ENCODE measurements at regions not wholly inside any gene's neighbourhood (a gene's known extent, or its start where the extent isn't known, plus 50 kb on each side); places are given as distances from the start of the nearest gene placed in this dataset.
"Not testable (repeated sequence)": the region's sequence is repeated elsewhere in the genome, so short reads cannot be mapped to it uniquely, and the experiment has no call there.

GRCh38 chr5:83001796-83002381 lies 75.3 kb downstream of the TMEM167A start:
- DNase-seq: no peak

- no peak for DNase-seq
Measured at GRCh38 chr5:83000922-83001321, 76.3 kb downstream of the TMEM167A start.

GRCh38 chr5:83000428-83000827 lies 76.8 kb downstream of the TMEM167A start:
- DNase-seq: no peak

GRCh38 chr5:82993416-82993815 lies 83.8 kb downstream of the TMEM167A start:
- no peak for DNase-seq

GRCh38 chr5:82992646-82993045 lies 84.5 kb downstream of the TMEM167A start:
- no peak for DNase-seq

GRCh38 chr5:82991678-82992323 lies 85.4 kb downstream of the TMEM167A start:
- no peak for DNase-seq

- DNase-seq: no peak
Measured at GRCh38 chr5:82991059-82991458, 86.1 kb downstream of the TMEM167A start.

- DNase-seq: no peak
Measured at GRCh38 chr5:82987188-82987587, 90.0 kb downstream of the TMEM167A start.

GRCh38 chr5:82986404-82986803 lies 90.8 kb downstream of the TMEM167A start:
- DNase-seq: no peak

- no peak for DNase-seq
Measured at GRCh38 chr5:82985763-82986162, 91.4 kb downstream of the TMEM167A start.

- no peak for DNase-seq
Measured at GRCh38 chr5:82984786-82985735, 92.1 kb downstream of the TMEM167A start.

GRCh38 chr5:82982846-82983245 lies 94.3 kb downstream of the TMEM167A start:
- DNase-seq: no peak

- DNase-seq: not testable (repeated sequence)
Measured at GRCh38 chr5:82976887-82977286, 100.3 kb downstream of the TMEM167A start.

GRCh38 chr5:82975812-82976211 lies 101.4 kb downstream of the TMEM167A start:
- DNase-seq: no peak

- DNase-seq: no peak
Measured at GRCh38 chr5:82975396-82975795, 101.8 kb downstream of the TMEM167A start.

- DNase-seq: not testable (repeated sequence)
Measured at GRCh38 chr5:82974346-82974745, 102.8 kb downstream of the TMEM167A start.

- no peak for DNase-seq
Measured at GRCh38 chr5:82971901-82972300, 105.3 kb downstream of the TMEM167A start.

- DNase-seq: not testable (repeated sequence)
Measured at GRCh38 chr5:82971034-82971806, 106.0 kb downstream of the TMEM167A start.

- not testable (repeated sequence) for DNase-seq
Measured at GRCh38 chr5:82969221-82969976, 107.8 kb downstream of the TMEM167A start.

GRCh38 chr5:82967072-82967471 lies 110.1 kb downstream of the TMEM167A start:
- no peak for DNase-seq

- DNase-seq: no peak
Measured at GRCh38 chr5:82959466-82959865, 117.7 kb downstream of the TMEM167A start.

- DNase-seq: no peak
Measured at GRCh38 chr5:82956600-82956999, 120.6 kb downstream of the TMEM167A start.

All from left hindlimb (tissue), 1 donor.